MM.1S (cell line): ENCODE measurements at regions not wholly inside any gene's neighbourhood (a gene's known extent, or its start where the extent isn't known, plus 50 kb on each side); places are given as distances from the start of the nearest gene placed in this dataset.
A peak's percentile ranks its signal among the peaks of the same experiment; 100 is the strongest.

Experiments used
- DNase-seq: peaks from one replicate; pipeline ENCODE4 v3.0.0-alpha.2; 2015
- H2AFZ ChIP-seq: fragments of 300-600 bp; sonication (generic); 2 replicates; pipeline ENCODE4 v1.6.0; 2016; ENCODE audit warnings: antibody characterized with exemption, low read length
- H3F3A ChIP-seq: fragments of 300-600 bp; sonication (generic); 2 replicates; pipeline ENCODE4 v1.6.1; 2016; ENCODE audit warnings: mild to moderate bottlenecking, antibody characterized with exemption, low read length, moderate library complexity, mixed read lengths; ENCODE audit not compliant: insufficient read depth
- H3K27ac ChIP-seq: fragments of 300-600 bp; sonication (generic); 2 replicates; pipeline ENCODE4 v1.5.1; 2016; ENCODE audit warnings: mild to moderate bottlenecking, low read length
- H3K27me3 ChIP-seq: fragments of 300-600 bp; sonication (generic); replicated peaks from 2 replicates; pipeline ENCODE4 v1.6.0; 2016; ENCODE audit warnings: low read length; ENCODE audit not compliant: insufficient read depth
- H3K36me3 ChIP-seq: fragments of 300-600 bp; sonication (generic); replicated peaks from 2 replicates; pipeline ENCODE4 v1.6.1; 2016; ENCODE audit warnings: mild to moderate bottlenecking, low read length, mixed read lengths; ENCODE audit not compliant: insufficient read depth
- H3K4me1 ChIP-seq: fragments of 300-600 bp; sonication (generic); 2 replicates; pipeline ENCODE4 v1.6.1; 2016; ENCODE audit warnings: low read length, mixed read lengths
- H3K4me2 ChIP-seq: fragments of 300-600 bp; sonication (generic); 2 replicates; pipeline ENCODE4 v1.6.0; 2016; ENCODE audit warnings: low read depth, low read length
- H3K4me3 ChIP-seq: fragments of 300-600 bp; sonication (generic); 2 replicates; pipeline ENCODE4 v1.5.1; 2016; ENCODE audit warnings: low read length, mixed read lengths
- H3K79me2 ChIP-seq: fragments of 300-600 bp; sonication (generic); 2 replicates; pipeline ENCODE4 v1.6.1; 2016; ENCODE audit warnings: mixed run types, low read length, mixed read lengths
- H3K9ac ChIP-seq: fragments of 300-600 bp; sonication (generic); 2 replicates; pipeline ENCODE4 v1.6.1; 2016; ENCODE audit warnings: low read length, mixed read lengths
- H3K9me2 ChIP-seq: fragments of 300-600 bp; sonication (generic); replicated peaks from 2 replicates; pipeline ENCODE4 v1.6.1; 2016; ENCODE audit warnings: mild to moderate bottlenecking, low read length, mixed read lengths; ENCODE audit not compliant: insufficient read depth
- H3K9me3 ChIP-seq: fragments of 300-600 bp; sonication (generic); replicated peaks from 2 replicates; pipeline ENCODE4 v1.6.1; 2016; ENCODE audit warnings: mild to moderate bottlenecking, low read length, mixed read lengths; ENCODE audit not compliant: insufficient read depth
- H4K20me1 ChIP-seq: fragments of 300-600 bp; sonication (generic); 2 replicates; pipeline ENCODE4 v1.6.1; 2016; ENCODE audit warnings: mild to moderate bottlenecking, low read length, moderate library complexity, mixed read lengths; ENCODE audit not compliant: insufficient read depth
- EZH2 ChIP-seq: fragments of 300-600 bp; sonication (generic); optimal IDR thresholded peaks from 2 replicates; pipeline ENCODE3; 2017; ENCODE audit warnings: low read depth, mild to moderate bottlenecking, antibody characterized with exemption, low read length, mixed read lengths
- EZH2phosphoT487 ChIP-seq: fragments of 300-600 bp; sonication (generic); IDR thresholded peaks from 2 replicates; pipeline ENCODE4 v1.6.1; 2018; ENCODE audit warnings: antibody characterized with exemption, low read length
- TF ChIP-seq, protein P1 (sequence below): fragments of 300-600 bp; sonication (generic); IDR thresholded peaks from 2 replicates; pipeline ENCODE4 v1.5.1; 2016; ENCODE audit warnings: antibody characterized with exemption, low read length, mixed read lengths

- H3K4me1 ChIP-seq, result peaks cover 32% of the 10 kb centered on the region
- peak overlapping the region; percentile 47; the same call in 1 of the 2 replicates for H3K27ac ChIP-seq
- H2AFZ ChIP-seq, result peak overlapping the region; percentile 28
- H3K9me3 ChIP-seq, result no peaks in the 10 kb centered on the region
- H3K36me3 ChIP-seq, result no peaks in the 10 kb centered on the region
- no peaks in the 10 kb centered on the region for H3K79me2 ChIP-seq
- no peak overlapping the region for H3K9ac ChIP-seq
- peaks cover 7% of the 10 kb centered on the region for H3F3A ChIP-seq
- no peak for TF ChIP-seq EZH2phosphoT487
- DNase-seq, result no peak
- no peak overlapping the region for H3K4me3 ChIP-seq
- no peaks in the 10 kb centered on the region for H3K9me2 ChIP-seq
- no peaks in the 10 kb centered on the region for H4K20me1 ChIP-seq
- 0 out of 2 replicates have a peak overlapping the region, but pooled peaks have one; percentile 12 for H3K4me2 ChIP-seq
- H3K27me3 ChIP-seq, result no peaks in the 10 kb centered on the region
Measured at GRCh38 chr2:186984966-186985365, 136.0 kb upstream of the ZSWIM2 start.

DNA sequence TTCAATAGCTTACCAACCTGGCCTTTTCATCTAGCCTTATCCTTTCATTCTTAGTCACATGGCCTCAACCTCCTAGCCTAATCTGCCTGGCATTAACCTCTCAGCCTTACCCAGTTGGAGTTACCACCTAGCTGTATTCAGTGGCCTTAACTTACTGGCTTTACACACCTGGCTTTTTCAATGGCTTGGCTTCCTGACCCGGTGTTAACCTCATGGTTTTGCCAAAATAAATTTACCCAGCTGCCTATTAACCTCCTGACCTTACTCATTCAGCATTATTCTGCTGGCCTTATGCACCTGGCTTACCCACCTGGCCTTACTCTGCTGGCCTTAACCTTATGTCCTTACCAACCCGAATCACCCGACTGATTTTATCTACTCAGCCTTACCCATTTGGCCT lies 135.5 kb upstream of the ZSWIM2 start:
- Histone ChIP-seq H3K4me2 (0 out of 2 replicates have a peak overlapping the region, but pooled peaks have one; percentile 12), H3K4me1 (peaks cover 32% of the 10 kb centered on the region), H3K9me2 (no peaks in the 10 kb centered on the region), H3K79me2 (no peaks in the 10 kb centered on the region), H3K9me3 (no peaks in the 10 kb centered on the region), H4K20me1 (no peaks in the 10 kb centered on the region), H3K27me3 (no peaks in the 10 kb centered on the region), H3F3A (peaks cover 7% of the 10 kb centered on the region), H3K27ac (peak overlapping the region; percentile 47; the same call in 1 of the 2 replicates), H3K9ac (no peak overlapping the region), H3K36me3 (no peaks in the 10 kb centered on the region), H2AFZ (peak overlapping the region; percentile 28), H3K4me3 (no peak overlapping the region)
- peak; percentile 92 for DNase-seq
- TF ChIP-seq, protein P1, sequence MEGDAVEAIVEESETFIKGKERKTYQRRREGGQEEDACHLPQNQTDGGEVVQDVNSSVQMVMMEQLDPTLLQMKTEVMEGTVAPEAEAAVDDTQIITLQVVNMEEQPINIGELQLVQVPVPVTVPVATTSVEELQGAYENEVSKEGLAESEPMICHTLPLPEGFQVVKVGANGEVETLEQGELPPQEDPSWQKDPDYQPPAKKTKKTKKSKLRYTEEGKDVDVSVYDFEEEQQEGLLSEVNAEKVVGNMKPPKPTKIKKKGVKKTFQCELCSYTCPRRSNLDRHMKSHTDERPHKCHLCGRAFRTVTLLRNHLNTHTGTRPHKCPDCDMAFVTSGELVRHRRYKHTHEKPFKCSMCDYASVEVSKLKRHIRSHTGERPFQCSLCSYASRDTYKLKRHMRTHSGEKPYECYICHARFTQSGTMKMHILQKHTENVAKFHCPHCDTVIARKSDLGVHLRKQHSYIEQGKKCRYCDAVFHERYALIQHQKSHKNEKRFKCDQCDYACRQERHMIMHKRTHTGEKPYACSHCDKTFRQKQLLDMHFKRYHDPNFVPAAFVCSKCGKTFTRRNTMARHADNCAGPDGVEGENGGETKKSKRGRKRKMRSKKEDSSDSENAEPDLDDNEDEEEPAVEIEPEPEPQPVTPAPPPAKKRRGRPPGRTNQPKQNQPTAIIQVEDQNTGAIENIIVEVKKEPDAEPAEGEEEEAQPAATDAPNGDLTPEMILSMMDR, result no peak
- no peak for TF ChIP-seq EZH2
- TF ChIP-seq EZH2phosphoT487, result no peak

DNA sequence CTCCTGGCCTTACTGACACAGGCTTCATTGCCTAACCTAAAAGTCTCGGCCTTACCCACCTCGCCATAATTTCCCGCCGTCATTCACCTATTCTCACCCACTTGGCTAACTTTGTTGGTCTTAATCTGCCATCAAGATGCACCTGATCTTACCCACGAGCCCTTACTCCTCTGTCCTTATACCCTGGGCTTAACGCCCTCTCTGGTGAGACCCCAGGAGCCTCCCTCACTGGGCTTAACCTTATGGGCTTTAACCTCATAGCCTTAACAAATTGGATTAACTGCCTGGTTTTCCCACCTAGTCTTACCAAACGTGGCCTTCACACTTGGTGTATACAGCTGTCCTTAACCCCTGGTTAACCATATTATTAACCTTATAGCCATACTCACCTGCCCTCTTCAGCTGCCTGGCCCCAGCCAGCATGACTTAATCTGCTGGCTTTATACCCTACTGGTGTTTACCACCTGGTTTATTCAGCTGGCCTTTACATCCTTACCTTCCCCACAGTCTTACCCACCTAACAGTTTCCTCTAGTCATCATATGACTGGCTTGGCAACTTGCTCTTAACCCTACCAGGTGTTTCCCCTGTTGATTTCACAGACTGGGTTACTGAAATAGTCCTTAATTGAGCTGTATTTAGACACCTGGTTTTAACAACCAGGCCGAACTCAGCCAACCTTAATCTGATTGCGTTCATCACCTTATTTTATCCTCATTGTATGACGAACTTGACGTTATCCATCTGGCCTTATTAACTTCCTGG lies 132.0 kb upstream of the ZSWIM2 start:
- no peaks in the 10 kb centered on the region for H3K27me3 ChIP-seq

More for the DNA sequence above, 132.0 kb upstream of the ZSWIM2 start:
- H2AFZ ChIP-seq, result no peak overlapping the region
- H3K4me2 ChIP-seq, result no peak overlapping the region
- no peaks in the 10 kb centered on the region for H3K79me2 ChIP-seq
- H3K4me3 ChIP-seq, result no peak overlapping the region
- H3K9ac ChIP-seq, result no peak overlapping the region
- no peaks in the 10 kb centered on the region for H3K36me3 ChIP-seq
- peaks cover 37% of the 10 kb centered on the region for H3K4me1 ChIP-seq
- H3K9me3 ChIP-seq, result no peaks in the 10 kb centered on the region
- TF ChIP-seq, protein P1, result no peak
- TF ChIP-seq EZH2phosphoT487 (no peak), EZH2 (no peak)
- peaks cover 7% of the 10 kb centered on the region for H3F3A ChIP-seq
- peak overlapping the region; percentile 15; the same call in 1 of the 2 replicates for H3K27ac ChIP-seq
- peak; percentile 53 for DNase-seq
- H4K20me1 ChIP-seq, result no peaks in the 10 kb centered on the region
- H3K9me2 ChIP-seq, result no peaks in the 10 kb centered on the region
